ENCODE measurements at regions not wholly inside any gene's neighbourhood (a gene's known extent, or its start where the extent isn't known, plus 50 kb on each side); places are given as distances from the start of the nearest gene placed in this dataset.

GRCh38 chr9:23123048-23123632, 676.5 kb downstream of the DMRTA1 start:
- Histone ChIP-seq H3K36me3 (ENCODE audit: control insufficient read depth in 2 of 2, insufficient read depth in 2 of 2, low read length in 1 of 2) (no peaks in the 10 kb centered on the region), H3K27ac (ENCODE audit: low read depth in 2 of 2, low read length in 1 of 2) (no peak overlapping the region), H3K9me3 (ENCODE audit: control insufficient read depth in 2 of 2, insufficient read depth in 1 of 2, low read depth in 1 of 2, low read length in 1 of 2) (no peaks in the 10 kb centered on the region), H3K4me3 (ENCODE audit: low read depth in 1 of 2, low read length in 2 of 2) (no peak overlapping the region), H3K4me1 (ENCODE audit: control insufficient read depth in 2 of 2, insufficient read depth in 2 of 2, low read length in 1 of 2) (no peaks in the 10 kb centered on the region), H3K27me3 (ENCODE audit: control insufficient read depth in 1 of 2, insufficient read depth in 2 of 2, low read length in 2 of 2) (no peaks in the 10 kb centered on the region)
- 68 to 73% methylated on average over 5 of the region's 5 CpGs for WGBS, 2 donors

- WGBS, 2 donors, result 67 to 87% methylated on average over 1 of the region's 1 CpG
- Histone ChIP-seq H3K4me1 (ENCODE audit: control insufficient read depth in 2 of 2, insufficient read depth in 2 of 2, low read length in 1 of 2) (no peaks in the 10 kb centered on the region), H3K27ac (ENCODE audit: low read depth in 2 of 2, low read length in 1 of 2) (no peak overlapping the region), H3K36me3 (ENCODE audit: control insufficient read depth in 2 of 2, insufficient read depth in 2 of 2, low read length in 1 of 2) (no peaks in the 10 kb centered on the region), H3K9me3 (ENCODE audit: control insufficient read depth in 2 of 2, insufficient read depth in 1 of 2, low read depth in 1 of 2, low read length in 1 of 2) (peaks cover 2 to 5% of the 10 kb centered on the region in 2 donors), H3K27me3 (ENCODE audit: control insufficient read depth in 1 of 2, insufficient read depth in 2 of 2, low read length in 2 of 2) (no peaks in the 10 kb centered on the region), H3K4me3 (ENCODE audit: low read depth in 1 of 2, low read length in 2 of 2) (no peak overlapping the region)
These were observed 680.6 kb downstream of the ELAVL2 start for GRCh38 chr9:23145467-23145866.

- H3K4me1 ChIP-seq (ENCODE audit: control insufficient read depth in 2 of 2, insufficient read depth in 2 of 2, low read length in 1 of 2), result no peaks in the 10 kb centered on the region
- H3K4me3 ChIP-seq (ENCODE audit: low read depth in 1 of 2, low read length in 2 of 2), result no peak overlapping the region
- H3K27ac ChIP-seq (ENCODE audit: low read depth in 2 of 2, low read length in 1 of 2), result no peak overlapping the region
- H3K36me3 ChIP-seq (ENCODE audit: control insufficient read depth in 2 of 2, insufficient read depth in 2 of 2, low read length in 1 of 2), result no peaks in the 10 kb centered on the region
- H3K27me3 ChIP-seq (ENCODE audit: control insufficient read depth in 1 of 2, insufficient read depth in 2 of 2, low read length in 2 of 2), result no peaks in the 10 kb centered on the region
- peaks cover 0 to 2% of the 10 kb centered on the region in 2 donors for H3K9me3 ChIP-seq (ENCODE audit: control insufficient read depth in 2 of 2, insufficient read depth in 1 of 2, low read depth in 1 of 2, low read length in 1 of 2)
- 89 to 90% methylated on average over 7 of the region's 7 CpGs for WGBS, 2 donors
These were observed 673.0 kb downstream of the ELAVL2 start for GRCh38 chr9:23153058-23153457.

GRCh38 chr9:23160491-23160890, 665.5 kb downstream of the ELAVL2 start:
- 79 to 88% methylated on average over 2 of the region's 2 CpGs for WGBS, 2 donors
- Histone ChIP-seq H3K27me3 (ENCODE audit: control insufficient read depth in 1 of 2, insufficient read depth in 2 of 2, low read length in 2 of 2) (no peaks in the 10 kb centered on the region), H3K4me3 (ENCODE audit: low read depth in 1 of 2, low read length in 2 of 2) (no peak overlapping the region), H3K4me1 (ENCODE audit: control insufficient read depth in 2 of 2, insufficient read depth in 2 of 2, low read length in 1 of 2) (no peaks in the 10 kb centered on the region), H3K9me3 (ENCODE audit: control insufficient read depth in 2 of 2, insufficient read depth in 1 of 2, low read depth in 1 of 2, low read length in 1 of 2) (peaks cover 7 to 8% of the 10 kb centered on the region in 2 donors), H3K27ac (ENCODE audit: low read depth in 2 of 2, low read length in 1 of 2) (no peak overlapping the region), H3K36me3 (ENCODE audit: control insufficient read depth in 2 of 2, insufficient read depth in 2 of 2, low read length in 1 of 2) (no peaks in the 10 kb centered on the region)

- Histone ChIP-seq H3K36me3 (ENCODE audit: control insufficient read depth in 2 of 2, insufficient read depth in 2 of 2, low read length in 1 of 2) (no peaks in the 10 kb centered on the region), H3K9me3 (ENCODE audit: control insufficient read depth in 2 of 2, insufficient read depth in 1 of 2, low read depth in 1 of 2, low read length in 1 of 2) (peaks cover 7 to 8% of the 10 kb centered on the region in 2 donors)
- 74% methylated on average over 1 of the region's 1 CpG for WGBS, 2 donors
These were observed 665.0 kb downstream of the ELAVL2 start for GRCh38 chr9:23160952-23161469.

GRCh38 chr9:23162789-23163188, 663.3 kb downstream of the ELAVL2 start:
- Histone ChIP-seq H3K9me3 (ENCODE audit: control insufficient read depth in 2 of 2, insufficient read depth in 1 of 2, low read depth in 1 of 2, low read length in 1 of 2) (peaks cover 7 to 8% of the 10 kb centered on the region in 2 donors), H3K27ac (ENCODE audit: low read depth in 2 of 2, low read length in 1 of 2) (no peak overlapping the region), H3K27me3 (ENCODE audit: control insufficient read depth in 1 of 2, insufficient read depth in 2 of 2, low read length in 2 of 2) (no peaks in the 10 kb centered on the region), H3K4me1 (ENCODE audit: control insufficient read depth in 2 of 2, insufficient read depth in 2 of 2, low read length in 1 of 2) (no peaks in the 10 kb centered on the region), H3K4me3 (ENCODE audit: low read depth in 1 of 2, low read length in 2 of 2) (no peak overlapping the region), H3K36me3 (ENCODE audit: control insufficient read depth in 2 of 2, insufficient read depth in 2 of 2, low read length in 1 of 2) (no peaks in the 10 kb centered on the region)
- 92 to 93% methylated on average over 3 of the region's 3 CpGs for WGBS, 2 donors

More at GRCh38 chr9:23160952-23161469, 665.0 kb downstream of the ELAVL2 start:
- Histone ChIP-seq H3K4me3 (ENCODE audit: low read depth in 1 of 2, low read length in 2 of 2) (no peak overlapping the region), H3K27ac (ENCODE audit: low read depth in 2 of 2, low read length in 1 of 2) (no peak overlapping the region), H3K4me1 (ENCODE audit: control insufficient read depth in 2 of 2, insufficient read depth in 2 of 2, low read length in 1 of 2) (no peaks in the 10 kb centered on the region), H3K27me3 (ENCODE audit: control insufficient read depth in 1 of 2, insufficient read depth in 2 of 2, low read length in 2 of 2) (no peaks in the 10 kb centered on the region)

- Histone ChIP-seq H3K4me3 (ENCODE audit: low read depth in 1 of 2, low read length in 2 of 2) (no peak overlapping the region), H3K36me3 (ENCODE audit: control insufficient read depth in 2 of 2, insufficient read depth in 2 of 2, low read length in 1 of 2) (no peaks in the 10 kb centered on the region), H3K27ac (ENCODE audit: low read depth in 2 of 2, low read length in 1 of 2) (no peak overlapping the region), H3K4me1 (ENCODE audit: control insufficient read depth in 2 of 2, insufficient read depth in 2 of 2, low read length in 1 of 2) (no peaks in the 10 kb centered on the region), H3K9me3 (ENCODE audit: control insufficient read depth in 2 of 2, insufficient read depth in 1 of 2, low read depth in 1 of 2, low read length in 1 of 2) (no peaks in the 10 kb centered on the region), H3K27me3 (ENCODE audit: control insufficient read depth in 1 of 2, insufficient read depth in 2 of 2, low read length in 2 of 2) (no peaks in the 10 kb centered on the region)
These were observed 654.6 kb downstream of the ELAVL2 start for GRCh38 chr9:23171479-23171878.

GRCh38 chr9:23172206-23172605, 653.8 kb downstream of the ELAVL2 start:
- Histone ChIP-seq H3K36me3 (ENCODE audit: control insufficient read depth in 2 of 2, insufficient read depth in 2 of 2, low read length in 1 of 2) (no peaks in the 10 kb centered on the region), H3K27me3 (ENCODE audit: control insufficient read depth in 1 of 2, insufficient read depth in 2 of 2, low read length in 2 of 2) (no peaks in the 10 kb centered on the region), H3K9me3 (ENCODE audit: control insufficient read depth in 2 of 2, insufficient read depth in 1 of 2, low read depth in 1 of 2, low read length in 1 of 2) (no peaks in the 10 kb centered on the region), H3K27ac (ENCODE audit: low read depth in 2 of 2, low read length in 1 of 2) (no peak overlapping the region), H3K4me3 (ENCODE audit: low read depth in 1 of 2, low read length in 2 of 2) (no peak overlapping the region), H3K4me1 (ENCODE audit: control insufficient read depth in 2 of 2, insufficient read depth in 2 of 2, low read length in 1 of 2) (no peaks in the 10 kb centered on the region)
- 47 to 64% methylated on average over 4 of the region's 4 CpGs for WGBS, 2 donors

- H3K27ac ChIP-seq (ENCODE audit: low read depth in 2 of 2, low read length in 1 of 2), result no peak overlapping the region
These were observed 652.9 kb downstream of the ELAVL2 start for GRCh38 chr9:23172979-23173637.

GRCh38 chr9:23194281-23194680, 631.8 kb downstream of the ELAVL2 start:
- Histone ChIP-seq H3K9me3 (ENCODE audit: control insufficient read depth in 2 of 2, insufficient read depth in 1 of 2, low read depth in 1 of 2, low read length in 1 of 2) (no peaks in the 10 kb centered on the region), H3K27me3 (ENCODE audit: control insufficient read depth in 1 of 2, insufficient read depth in 2 of 2, low read length in 2 of 2) (no peaks in the 10 kb centered on the region), H3K4me3 (ENCODE audit: low read depth in 1 of 2, low read length in 2 of 2) (no peak overlapping the region), H3K27ac (ENCODE audit: low read depth in 2 of 2, low read length in 1 of 2) (no peak overlapping the region), H3K36me3 (ENCODE audit: control insufficient read depth in 2 of 2, insufficient read depth in 2 of 2, low read length in 1 of 2) (no peaks in the 10 kb centered on the region), H3K4me1 (ENCODE audit: control insufficient read depth in 2 of 2, insufficient read depth in 2 of 2, low read length in 1 of 2) (no peaks in the 10 kb centered on the region)
- 80 to 83% methylated on average over 4 of the region's 4 CpGs for WGBS, 2 donors

More at GRCh38 chr9:23172979-23173637, 652.9 kb downstream of the ELAVL2 start:
- no peaks in the 10 kb centered on the region for H3K36me3 ChIP-seq (ENCODE audit: control insufficient read depth in 2 of 2, insufficient read depth in 2 of 2, low read length in 1 of 2)
- 31 to 41% methylated on average over 6 of the region's 6 CpGs for WGBS, 2 donors
- H3K4me3 ChIP-seq (ENCODE audit: low read depth in 1 of 2, low read length in 2 of 2), result no peak overlapping the region
- no peaks in the 10 kb centered on the region for H3K27me3 ChIP-seq (ENCODE audit: control insufficient read depth in 1 of 2, insufficient read depth in 2 of 2, low read length in 2 of 2)
- H3K9me3 ChIP-seq (ENCODE audit: control insufficient read depth in 2 of 2, insufficient read depth in 1 of 2, low read depth in 1 of 2, low read length in 1 of 2), result no peaks in the 10 kb centered on the region
- no peaks in the 10 kb centered on the region for H3K4me1 ChIP-seq (ENCODE audit: control insufficient read depth in 2 of 2, insufficient read depth in 2 of 2, low read length in 1 of 2)
